ENCODE measurements at regions not wholly inside any gene's neighbourhood (a gene's known extent, or its start where the extent isn't known, plus 50 kb on each side); places are given as distances from the start of the nearest gene placed in this dataset.
A peak's percentile ranks its signal among the peaks of the same experiment; 100 is the strongest.

GRCh38 chr18:78183815-78184214, 795.8 kb upstream of the SALL3 start:
- Histone ChIP-seq H3K4me3 (no peak overlapping the region), H3K36me3 (no peaks in the 10 kb centered on the region), H3K27me3 (no peaks in the 10 kb centered on the region), H3K27ac (no peak overlapping the region), H3K9me3 (peaks cover 0 to 33% (median 13%) of the 10 kb centered on the region in 12 donors), H3K4me1 (no peaks in the 10 kb centered on the region)
- ATAC-seq (no peak), DNase-seq (no peak)
- intact Hi-C loops (cut with DNase I), result no loop called here
- TF ChIP-seq CTCF (IDR thresholded peaks at IDR 0.05) (no peak), POLR2A (IDR thresholded peaks at IDR 0.05) (no peak)

GRCh38 chr18:78191276-78191675, 788.3 kb upstream of the SALL3 start:
- ATAC-seq, result no peak
- intact Hi-C loops (cut with DNase I), result no loop called here
- no peak overlapping the region for H3K27ac ChIP-seq
- H3K4me1 ChIP-seq, result peaks cover 0 to 7% (median 0%) of the 10 kb centered on the region in 12 donors
- H3K36me3 ChIP-seq, result no peaks in the 10 kb centered on the region
- 66 to 74% (median 68%) methylated on average over 4 of the region's 4 CpGs for WGBS, 4 donors
- no peak for TF ChIP-seq POLR2A (IDR thresholded peaks at IDR 0.05)
- no peak for TF ChIP-seq CTCF (IDR thresholded peaks at IDR 0.05)
- H3K9me3 ChIP-seq, result peaks cover 0 to 3% (median 0%) of the 10 kb centered on the region in 12 donors
- no peak for DNase-seq
- no peaks in the 10 kb centered on the region for H3K27me3 ChIP-seq
- no peak overlapping the region for H3K4me3 ChIP-seq

GRCh38 chr18:78192054-78192453, 787.6 kb upstream of the SALL3 start:
- intact Hi-C loops (cut with DNase I), result no loop called here
- Histone ChIP-seq H3K4me3 (no peak overlapping the region), H3K27me3 (no peaks in the 10 kb centered on the region), H3K9me3 (no peaks in the 10 kb centered on the region), H3K36me3 (no peaks in the 10 kb centered on the region), H3K4me1 (peaks cover 0 to 7% (median 0%) of the 10 kb centered on the region in 12 donors), H3K27ac (no peak overlapping the region)
- WGBS, 4 donors, result 0 to 30% (median 8%) methylated on average over 1 of the region's 1 CpG
- TF ChIP-seq CTCF (IDR thresholded peaks at IDR 0.05) (peak in 2 of 12 donors; percentile 10 to 20), POLR2A (IDR thresholded peaks at IDR 0.05) (no peak)
- peak in 3 of 4 donors; percentile 34 to 81 (median 71) for ATAC-seq
- peak in 1 of 5 donors; percentile 29 for DNase-seq

GRCh38 chr18:78196280-78196679, 783.3 kb upstream of the SALL3 start:
- intact Hi-C loops (cut with DNase I), result no loop called here
- H3K36me3 ChIP-seq, result no peaks in the 10 kb centered on the region
- WGBS, 4 donors, result 76 to 91% (median 87%) methylated on average over 2 of the region's 2 CpGs
- no peaks in the 10 kb centered on the region for H3K9me3 ChIP-seq
- ATAC-seq (no peak), DNase-seq (no peak)
- peaks cover 0 to 7% (median 0%) of the 10 kb centered on the region in 12 donors for H3K4me1 ChIP-seq
- H3K27ac ChIP-seq, result no peak overlapping the region
- H3K27me3 ChIP-seq, result no peaks in the 10 kb centered on the region
- TF ChIP-seq POLR2A (IDR thresholded peaks at IDR 0.05) (no peak), CTCF (IDR thresholded peaks at IDR 0.05) (no peak)
- no peak overlapping the region for H3K4me3 ChIP-seq

Data from heart left ventricle (tissue), 16 donors.